Occipital lobe (tissue), 1 donor: ENCODE measurements at regions not wholly inside any gene's neighbourhood (a gene's known extent, or its start where the extent isn't known, plus 50 kb on each side); places are given as distances from the start of the nearest gene placed in this dataset.
A peak's percentile ranks its signal among the peaks of the same experiment; 100 is the strongest.
"Not testable (repeated sequence)": the region's sequence is repeated elsewhere in the genome, so short reads cannot be mapped to it uniquely, and the experiment has no call there.

Experiments used
- DNase-seq: peaks from one replicate; lab custom pipeline; 2025; lab: John Stamatoyannopoulos, UW

GRCh38 chr5:174514983-174515394 is 209.4 kb upstream of the MSX2 start:
- no peak for DNase-seq

DNA sequence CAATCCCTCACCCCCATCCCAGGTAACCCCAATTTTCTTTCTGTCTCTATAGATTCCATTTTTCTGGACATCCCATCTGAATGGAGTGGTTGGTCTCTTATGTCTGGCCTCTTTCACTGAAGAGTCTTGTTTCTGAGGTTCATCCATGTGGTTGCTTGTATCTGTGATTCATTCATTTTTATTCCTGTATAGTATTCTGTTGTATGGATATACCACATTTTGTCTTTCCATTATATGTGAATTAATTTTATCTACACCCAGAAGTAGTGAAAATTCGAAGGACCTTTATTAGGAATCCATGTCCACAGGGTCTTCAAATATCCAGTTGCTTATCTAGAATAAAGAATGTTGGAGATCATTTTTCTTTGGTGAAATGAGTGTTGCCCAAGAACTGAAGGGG is 207.6 kb upstream of the MSX2 start:
- no peak for DNase-seq

- DNase-seq: no peak
Observed at GRCh38 chr5:174518512-174518911, 205.9 kb upstream of the MSX2 start.

GRCh38 chr5:174520420-174521396 is 203.7 kb upstream of the MSX2 start:
- DNase-seq: no peak

GRCh38 chr5:174521449-174521848 is 202.9 kb upstream of the MSX2 start:
- DNase-seq: no peak

GRCh38 chr5:174522480-174523260 is 201.7 kb upstream of the MSX2 start:
- DNase-seq: no peak

DNA sequence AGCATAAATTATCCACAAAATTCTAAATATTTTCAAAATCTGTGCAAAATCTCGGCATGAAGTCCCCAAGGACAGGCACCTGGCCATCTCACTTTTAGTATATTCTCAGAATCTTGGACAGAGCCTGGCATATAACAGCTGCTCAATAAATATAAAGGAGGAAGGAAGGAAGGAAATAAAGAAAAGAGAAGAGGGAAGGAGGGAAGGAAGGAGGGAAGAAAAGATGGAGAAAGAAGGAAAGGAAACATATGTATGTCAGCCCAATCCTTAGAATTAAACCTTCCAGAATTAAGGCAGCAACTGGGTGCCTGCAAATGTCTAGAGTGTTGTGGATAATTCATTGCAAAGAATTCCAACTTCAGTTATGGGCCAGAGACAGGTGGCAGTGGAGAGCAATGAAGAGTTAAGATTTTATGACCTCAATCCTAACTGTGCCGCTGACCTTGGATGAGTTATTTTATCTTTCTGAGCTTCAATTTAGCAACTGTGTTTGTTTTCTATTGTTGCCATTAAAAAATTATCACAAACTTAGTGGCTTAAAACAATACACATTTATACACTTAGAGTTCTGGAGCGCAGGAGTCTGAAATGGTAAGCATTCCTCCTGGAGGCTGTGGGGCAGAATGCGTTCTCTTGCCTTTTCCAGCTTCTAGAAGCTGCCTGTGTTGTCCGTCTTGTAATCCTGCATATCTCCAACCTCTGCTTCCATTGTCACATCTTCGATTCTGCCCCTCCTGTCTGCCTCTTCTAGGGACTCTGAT is 200.9 kb upstream of the MSX2 start:
- DNase-seq: no peak

- DNase-seq: no peak
Observed at GRCh38 chr5:174524351-174524750, 200.0 kb upstream of the MSX2 start.

GRCh38 chr5:174526177-174526576 is 198.2 kb upstream of the MSX2 start:
- no peak for DNase-seq

DNA sequence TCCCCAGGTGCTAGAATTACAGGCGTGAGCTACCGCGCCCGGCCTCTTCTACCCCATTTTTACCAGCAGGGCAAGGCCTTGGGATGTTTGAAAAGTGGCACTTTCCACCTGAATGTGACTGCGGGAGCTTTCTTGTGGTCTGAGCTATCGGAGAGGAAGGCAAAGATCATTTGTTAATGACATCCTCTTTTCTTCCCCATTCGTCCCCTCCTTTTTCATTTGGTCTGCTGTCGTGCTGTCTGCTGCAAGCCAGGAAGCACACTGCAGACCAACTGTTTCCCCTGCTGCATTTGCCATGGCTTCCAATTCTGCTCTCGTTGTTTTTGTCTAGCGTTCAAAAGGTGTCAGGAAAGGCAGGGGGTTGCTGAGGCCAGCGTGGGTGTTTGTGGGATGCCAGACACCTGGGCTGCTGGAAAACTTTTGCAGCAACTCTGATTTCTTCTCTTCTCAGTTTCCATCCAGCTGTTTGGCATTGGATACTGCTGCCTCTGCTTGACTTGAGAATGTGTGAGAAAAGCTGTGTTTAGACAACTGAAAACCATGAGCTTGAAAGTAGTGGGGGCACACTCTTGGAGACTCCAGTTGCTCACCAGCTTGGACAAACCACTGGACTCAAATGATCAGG is 196.4 kb upstream of the MSX2 start:
- no peak for DNase-seq

DNA sequence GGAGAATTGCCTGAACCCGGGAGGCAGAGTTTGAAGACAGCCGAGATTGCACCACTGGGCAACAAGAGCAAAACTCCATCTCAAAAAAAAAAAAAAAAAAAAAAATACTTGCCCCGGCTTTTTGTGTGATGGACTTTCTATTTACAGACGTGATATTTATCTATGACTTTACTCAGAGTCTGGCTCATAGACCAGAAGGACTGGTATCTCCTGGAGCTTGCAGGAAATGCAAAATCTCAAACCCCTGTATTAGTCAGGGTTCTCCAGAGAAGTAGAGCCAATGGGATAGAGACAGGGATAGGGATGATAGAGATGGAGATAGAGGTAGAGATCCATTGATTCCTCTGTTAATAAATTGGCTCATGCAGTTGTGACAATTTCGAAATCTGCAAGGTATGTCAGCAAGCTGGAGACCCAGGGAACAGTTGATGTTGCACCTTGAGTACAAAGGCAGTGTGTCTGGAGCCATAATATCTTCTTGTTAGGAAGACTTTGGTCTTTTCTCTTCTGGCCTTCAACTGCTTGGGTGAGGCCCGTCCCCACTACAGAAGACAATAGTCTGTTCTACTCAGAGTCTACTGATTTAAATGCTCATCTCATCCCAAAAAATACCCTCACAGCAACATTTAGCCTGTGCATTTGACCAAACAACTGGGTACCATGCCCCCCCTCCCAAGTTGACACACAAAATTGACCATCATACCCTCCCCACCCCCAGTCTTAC is 195.4 kb upstream of the MSX2 start:
- no peak for DNase-seq

DNA sequence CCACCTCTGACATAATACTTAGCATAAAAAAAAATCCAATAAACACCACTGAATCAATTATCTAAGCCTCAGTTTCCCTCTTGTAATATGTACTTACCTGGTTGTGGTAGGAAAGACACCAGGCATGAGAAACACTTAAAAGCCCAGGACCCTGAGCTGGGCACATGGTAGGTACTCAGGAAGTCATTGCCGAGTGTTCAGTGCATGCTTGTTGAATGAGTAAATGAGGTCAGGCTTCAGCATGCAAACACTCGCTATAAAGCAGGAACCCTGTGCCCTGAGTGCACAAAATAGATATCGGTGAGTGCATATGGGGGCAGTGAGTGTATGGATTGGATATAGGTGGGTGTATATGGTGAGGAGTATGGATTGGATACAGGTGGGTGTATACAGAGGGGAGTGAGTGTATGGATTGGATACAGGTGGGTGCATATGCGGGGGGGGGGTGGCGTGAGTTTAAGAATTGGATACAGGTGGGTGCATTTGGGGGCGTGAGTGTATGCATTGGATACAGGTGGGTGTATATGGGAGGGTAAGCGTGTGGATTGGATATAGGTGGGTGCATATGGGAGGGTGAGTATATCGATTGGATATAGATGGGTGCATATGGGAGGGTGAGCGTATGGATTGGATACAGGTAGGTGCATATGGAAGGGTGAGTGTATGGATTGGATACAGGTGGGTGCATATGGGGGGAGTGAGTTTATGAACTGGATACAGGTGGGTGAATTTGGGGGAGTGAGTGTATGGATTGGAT is 194.3 kb upstream of the MSX2 start:
- DNase-seq: no peak

GRCh38 chr5:174531782-174532191 is 192.6 kb upstream of the MSX2 start:
- no peak for DNase-seq

DNA sequence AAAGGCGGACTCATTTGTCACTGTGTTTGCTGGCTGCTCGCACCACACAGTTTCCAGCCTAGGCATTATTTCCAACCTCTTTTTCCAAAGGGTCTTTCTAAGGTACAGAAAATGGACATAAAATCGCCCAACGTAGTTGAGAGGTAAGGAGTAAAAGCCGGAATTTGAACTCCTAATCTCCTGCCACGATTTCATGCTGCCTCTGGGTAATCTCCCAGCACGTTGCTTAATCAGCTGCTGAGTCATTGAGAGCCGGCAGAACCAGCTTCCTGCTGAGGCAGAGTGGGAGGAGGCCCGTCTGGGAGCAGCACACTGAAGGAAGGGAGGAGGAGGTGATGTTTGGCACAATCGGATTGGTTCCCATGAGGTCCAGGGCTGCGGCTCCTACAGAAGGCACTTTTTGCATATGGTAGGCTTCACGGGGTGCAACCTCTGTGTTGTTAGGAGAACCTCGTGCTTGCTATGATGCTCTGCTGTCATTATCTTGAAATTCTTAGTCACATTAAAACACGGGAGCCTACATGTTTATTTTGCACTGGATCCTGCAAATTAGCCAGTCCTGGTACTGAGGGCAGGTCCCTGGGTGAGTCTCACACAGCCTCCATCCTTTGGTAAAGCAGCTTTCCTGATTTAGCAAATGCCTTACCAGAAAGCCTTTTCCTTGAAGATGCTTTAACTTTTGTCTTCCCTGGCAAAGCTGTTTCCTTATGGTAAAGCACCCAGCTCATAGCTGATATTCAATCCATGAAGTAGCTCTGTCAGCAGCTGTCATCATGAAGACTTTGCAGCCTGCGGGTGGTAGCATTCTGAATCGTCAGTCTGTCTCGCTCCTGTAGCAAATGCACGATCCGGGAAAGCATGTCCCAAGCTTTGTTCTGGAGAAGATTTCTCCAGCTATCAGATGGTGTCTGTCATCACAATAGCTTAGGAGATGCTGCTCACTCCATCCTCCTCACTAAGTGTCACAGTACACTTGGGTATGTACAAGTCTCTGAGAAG is 191.6 kb upstream of the MSX2 start:
- DNase-seq: peak; percentile 83

- DNase-seq: no peak
Observed at GRCh38 chr5:174533751-174534241, 190.6 kb upstream of the MSX2 start.

DNA sequence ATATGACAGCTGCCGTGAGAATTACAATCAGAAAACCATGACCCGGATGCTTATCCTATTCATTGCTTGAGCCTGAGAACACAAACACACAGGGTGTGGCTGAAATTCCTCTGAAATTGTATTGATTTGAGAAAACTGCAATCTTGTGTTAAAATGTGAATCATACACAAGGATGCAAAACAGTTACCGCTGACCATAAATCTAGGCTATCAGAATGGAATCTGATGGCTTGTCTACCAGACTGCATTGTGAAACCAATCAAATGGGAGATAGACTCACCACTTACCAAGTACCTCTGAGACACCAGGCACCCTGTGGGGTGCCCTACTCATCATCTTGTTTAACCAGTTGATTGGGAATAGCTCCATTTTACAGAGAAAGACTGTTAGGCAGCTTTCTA is 188.7 kb upstream of the MSX2 start:
- DNase-seq: no peak

GRCh38 chr5:174539823-174540222 is 184.6 kb upstream of the MSX2 start:
- not testable (repeated sequence) for DNase-seq

DNA sequence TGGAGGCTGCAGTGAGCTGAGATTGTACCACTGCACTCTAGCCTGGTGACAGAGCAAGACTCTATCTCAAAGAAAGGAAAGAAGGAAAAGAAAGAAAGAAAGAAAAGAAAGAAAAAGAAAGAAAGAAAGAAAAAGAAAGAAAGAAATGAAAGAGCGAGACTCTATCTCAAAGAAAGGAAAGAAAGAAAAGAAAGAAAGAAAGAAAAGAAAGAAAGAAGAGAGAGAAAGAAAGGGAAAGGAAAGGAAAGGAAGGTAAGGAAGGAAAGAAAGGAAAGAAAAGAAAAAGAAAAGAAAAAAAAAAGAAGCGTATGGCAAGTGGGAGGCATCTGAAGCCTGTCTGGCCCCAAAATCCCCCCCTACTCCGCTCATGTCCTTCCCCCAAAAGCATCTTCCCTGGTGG is 182.3 kb upstream of the MSX2 start:
- no peak for DNase-seq
